Ishikawa (cell line): ENCODE measurements at regions not wholly inside any gene's neighbourhood (a gene's known extent, or its start where the extent isn't known, plus 50 kb on each side); places are given as distances from the start of the nearest gene placed in this dataset.

Experiments used
- CEBPB ChIP-seq: IDR thresholded peaks from 2 replicates; pipeline ENCODE4 v1.6.1; 2012
- CREB1 ChIP-seq: IDR thresholded peaks from 2 replicates; pipeline ENCODE4 v1.6.1; 2012; ENCODE audit warnings: low read depth
- EGR1 ChIP-seq: IDR thresholded peaks from 2 replicates; pipeline ENCODE4 v1.6.1; 2012
- EP300 ChIP-seq: IDR thresholded peaks from 2 replicates; pipeline ENCODE4 v1.6.1; 2012; ENCODE audit warnings: borderline replicate concordance
- FOXM1 ChIP-seq: IDR thresholded peaks from 2 replicates; pipeline ENCODE4 v1.6.1; 2012; ENCODE audit warnings: low read depth, borderline replicate concordance
- MAX ChIP-seq: IDR thresholded peaks from 2 replicates; pipeline ENCODE4 v1.6.1; 2012
- NFIC ChIP-seq: IDR thresholded peaks from 2 replicates; pipeline ENCODE4 v1.6.1; 2012
- RAD21 ChIP-seq: IDR thresholded peaks from 2 replicates; pipeline ENCODE4 v1.6.1; 2012; ENCODE audit warnings: low read depth
- REST ChIP-seq: IDR thresholded peaks from 2 replicates; pipeline ENCODE4 v1.6.1; 2012; ENCODE audit warnings: low read depth, mild to moderate bottlenecking
- TAF1 ChIP-seq: IDR thresholded peaks from 2 replicates; pipeline ENCODE4 v1.6.1; 2012; ENCODE audit warnings: low read depth, mild to moderate bottlenecking
- TCF12 ChIP-seq: IDR thresholded peaks from 2 replicates; pipeline ENCODE4 v1.6.1; 2012; ENCODE audit warnings: low read depth
- TEAD4 ChIP-seq: IDR thresholded peaks from 2 replicates; pipeline ENCODE4 v1.6.1; 2012
- USF1 ChIP-seq: IDR thresholded peaks from 2 replicates; pipeline ENCODE4 v1.6.1; 2012
- YY1 ChIP-seq: IDR thresholded peaks from 2 replicates; pipeline ENCODE4 v1.6.1; 2012; ENCODE audit warnings: low read depth
- ZBTB7A ChIP-seq: IDR thresholded peaks from 2 replicates; pipeline ENCODE4 v1.6.1; 2012; ENCODE audit warnings: low read depth

- TF ChIP-seq EP300, result no peak
- no peak for TF ChIP-seq EGR1
- no peak for TF ChIP-seq CREB1
- TF ChIP-seq YY1, result no peak
- TF ChIP-seq TCF12, result no peak
- TF ChIP-seq RAD21, result no peak
These were observed 145.1 kb downstream of the KCNE4 start for GRCh38 chr2:223197046-223197445.

GRCh38 chr2:223199531-223200515, 147.8 kb downstream of the KCNE4 start:
- TF ChIP-seq NFIC, result no peak
- TF ChIP-seq YY1, result no peak
- no peak for TF ChIP-seq CEBPB
- no peak for TF ChIP-seq TEAD4
- TF ChIP-seq RAD21, result no peak
- TF ChIP-seq EP300, result no peak
- no peak for TF ChIP-seq FOXM1
- no peak for TF ChIP-seq TCF12
- TF ChIP-seq REST, result no peak
- TF ChIP-seq CREB1, result no peak
- TF ChIP-seq ZBTB7A, result no peak
- no peak for TF ChIP-seq EGR1
- TF ChIP-seq TAF1, result no peak
- no peak for TF ChIP-seq MAX
- no peak for TF ChIP-seq USF1

GRCh38 chr2:223203971-223204929, 152.3 kb downstream of the KCNE4 start:
- TF ChIP-seq FOXM1, result no peak
- no peak for TF ChIP-seq NFIC
- no peak for TF ChIP-seq REST
- no peak for TF ChIP-seq CEBPB
- TF ChIP-seq MAX, result no peak
- no peak for TF ChIP-seq TCF12
- TF ChIP-seq YY1, result no peak
- no peak for TF ChIP-seq USF1
- TF ChIP-seq EGR1, result no peak
- no peak for TF ChIP-seq TEAD4
- no peak for TF ChIP-seq RAD21
- TF ChIP-seq ZBTB7A, result no peak
- no peak for TF ChIP-seq EP300
- no peak for TF ChIP-seq TAF1
- no peak for TF ChIP-seq CREB1

- TF ChIP-seq EGR1 (no peak), FOXM1 (no peak), MAX (no peak), RAD21 (no peak), NFIC (no peak), REST (no peak), EP300 (no peak), CREB1 (no peak), TCF12 (no peak), TAF1 (no peak), ZBTB7A (no peak), TEAD4 (no peak), YY1 (no peak), USF1 (no peak), CEBPB (no peak)
These were observed 158.5 kb downstream of the KCNE4 start for GRCh38 chr2:223210489-223210888.
